Keratinocyte (primary cell): ENCODE measurements at regions not wholly inside any gene's neighbourhood (a gene's known extent, or its start where the extent isn't known, plus 50 kb on each side); places are given as distances from the start of the nearest gene placed in this dataset.

Experiments used
- CTCF ChIP-seq, 3 experiments: IDR thresholded peaks in 1 of 3; conservative IDR thresholded peaks in 1 of 3; optimal IDR thresholded peaks in 1 of 3; 2 replicates in 2 of 3; 3 replicates in 1 of 3; pipeline versions ENCODE3 to v1.5.1; 2011; ENCODE audit warnings: low read length in 3 of 3, mild to moderate bottlenecking in 3 of 3, moderate library complexity in 2 of 3, control low read depth in 1 of 3, inconsistent platforms in 1 of 3; ENCODE audit not compliant: insufficient read depth in 2 of 3; ENCODE audit errors: extremely low read depth in 1 of 3
- EZH2 ChIP-seq: IDR thresholded peaks from one replicate; pipeline ENCODE4 v1.6.1; 2012; ENCODE audit warnings: inconsistent platforms, mild to moderate bottlenecking, low read length, moderate library complexity

GRCh38 chr21:31503939-31504338 is 155.6 kb upstream of the SOD1 start:
- TF ChIP-seq CTCF (optimal IDR thresholded peaks at IDR 0.05 in 1 of 3, IDR thresholded peaks at IDR 0.05 in 1 of 3, conservative IDR thresholded peaks at IDR 0.05 in 1 of 3; ENCODE audit: extremely low read depth in 1 of 3, insufficient read depth in 2 of 3, low read length in 3 of 3) (no peak), EZH2 (no peak)
